HG02763 (cell line): ENCODE measurements at regions not wholly inside any gene's neighbourhood (a gene's known extent, or its start where the extent isn't known, plus 50 kb on each side); places are given as distances from the start of the nearest gene placed in this dataset.

Experiments
- ATAC-seq: cut with Tn5 transposase; IDR thresholded peaks from one replicate; pipeline ENCODE4 v1.9.1; 2021; ENCODE audit warnings: mild to moderate bottlenecking, moderate library complexity; ENCODE audit not compliant: unreplicated experiment

- no peak for ATAC-seq
Observed at GRCh38 chr22:22433770-22434169, 74.8 kb downstream of the ZNF280B start.
